ENCODE measurements at regions not wholly inside any gene's neighbourhood (a gene's known extent, or its start where the extent isn't known, plus 50 kb on each side); places are given as distances from the start of the nearest gene placed in this dataset.

- Histone ChIP-seq H3F3A (replicated peaks; ENCODE audit: insufficient read depth) (no peaks in the 10 kb centered on the region), H3K9me3 (no peaks in the 10 kb centered on the region), H3K4me1 (ENCODE audit: control insufficient read depth in 1 of 2, insufficient read depth in 2 of 2, low read depth in 1 of 2, low read length in 1 of 2) (peaks cover 0 to 36% of the 10 kb centered on the region in 2 experiments; a peak in 2 of 4 replicates), H3K9ac (no peak overlapping the region), H3K36me3 (replicated peaks in 1 of 2; ENCODE audit: control insufficient read depth in 1 of 2, insufficient read depth in 2 of 2, low read length in 1 of 2) (no peaks in the 10 kb centered on the region), H3K9me2 (no peaks in the 10 kb centered on the region), H3K4me3 (ENCODE audit: low read depth in 2 of 2, low read length in 1 of 2) (no peak overlapping the region), H2AFZ (ENCODE audit: low read depth) (no peak overlapping the region), H4K20me1 (ENCODE audit: insufficient read depth) (no peaks in the 10 kb centered on the region), H3K79me2 (ENCODE audit: insufficient read depth) (no peaks in the 10 kb centered on the region), H3K4me2 (no peak overlapping the region), H3K27me3 (ENCODE audit: insufficient read depth) (no peaks in the 10 kb centered on the region), H3K27ac (ENCODE audit: low read depth in 2 of 2, low read length in 1 of 2) (no peak overlapping the region)
- TF ChIP-seq TEAD4 (IDR thresholded peaks at IDR 0.05; ENCODE audit: borderline replicate concordance, insufficient read depth) (no peak), TAF1 (IDR thresholded peaks at IDR 0.05; ENCODE audit: borderline replicate concordance, low read depth, low read length) (no peak), REST (IDR thresholded peaks at IDR 0.05; ENCODE audit: low read depth, low read length) (no peak), USF2 (IDR thresholded peaks at IDR 0.05; ENCODE audit: borderline replicate concordance, low read depth, low read length) (no peak), NFIC (IDR thresholded peaks at IDR 0.05; ENCODE audit: borderline replicate concordance) (no peak), ELF1 (IDR thresholded peaks at IDR 0.05) (no peak), SMC3 (IDR thresholded peaks at IDR 0.05; ENCODE audit: low read depth, low read length) (no peak), RCOR1 (IDR thresholded peaks at IDR 0.05; ENCODE audit: low read length) (no peak)
- no CpG with 5 or more reads among the region's 1 CpG for WGBS (ENCODE audit: low lambda C conversion rate)
- DNase-seq, result no peak
- CTCF ChIA-PET, result interaction anchor here (1.2 to 3.9 kb wide), 2 partner anchors 11 to 71 kb away, joined by 4 to 16 read pairs; no protein-coding TSS in a partner anchor
- POLR2A ChIA-PET, result no interaction called here
Observed at GRCh38 chr1:50262436-50262835, 153.7 kb downstream of the ELAVL4 start.

- DNase-seq, result no peak
- H2AFZ ChIP-seq (ENCODE audit: low read depth), result no peak overlapping the region
- no peaks in the 10 kb centered on the region for H3K36me3 ChIP-seq (replicated peaks in 1 of 2; ENCODE audit: control insufficient read depth in 1 of 2, insufficient read depth in 2 of 2, low read length in 1 of 2)
- 63% methylated on average over 7 of the region's 7 CpGs for WGBS (ENCODE audit: low lambda C conversion rate)
- H3K4me2 ChIP-seq, result no peak overlapping the region
- H3K27me3 ChIP-seq (ENCODE audit: insufficient read depth), result no peaks in the 10 kb centered on the region
- POLR2A ChIA-PET, result interaction anchor here (0.7 kb wide), 1 partner anchor 10 kb away, joined by 3 read pairs; no protein-coding TSS in a partner anchor
- no peaks in the 10 kb centered on the region for H3K9me2 ChIP-seq
- TF ChIP-seq FOXM1 (IDR thresholded peaks at IDR 0.05; ENCODE audit: low read depth), result no peak
- H3K9ac ChIP-seq, result no peak overlapping the region
- no peaks in the 10 kb centered on the region for H3F3A ChIP-seq (replicated peaks; ENCODE audit: insufficient read depth)
- no peak overlapping the region; a peak in 1 of 4 replicates for H3K27ac ChIP-seq (ENCODE audit: low read depth in 2 of 2, low read length in 1 of 2)
- H3K4me3 ChIP-seq (ENCODE audit: low read depth in 2 of 2, low read length in 1 of 2), result no peak overlapping the region
- no peaks in the 10 kb centered on the region for H3K79me2 ChIP-seq (ENCODE audit: insufficient read depth)
- peaks cover 0 to 32% of the 10 kb centered on the region in 2 experiments; a peak in 2 of 4 replicates for H3K4me1 ChIP-seq (ENCODE audit: control insufficient read depth in 1 of 2, insufficient read depth in 2 of 2, low read depth in 1 of 2, low read length in 1 of 2)
- CTCF ChIA-PET, result interaction anchor here (1.2 to 3.9 kb wide), 2 partner anchors 11 to 71 kb away, joined by 4 to 16 read pairs; no protein-coding TSS in a partner anchor
- H3K9me3 ChIP-seq, result no peaks in the 10 kb centered on the region
- H4K20me1 ChIP-seq (ENCODE audit: insufficient read depth), result no peaks in the 10 kb centered on the region
Observed at GRCh38 chr1:50261951-50262350, 153.2 kb downstream of the ELAVL4 start.
